Embryonic facial prominence (tissue), 1 donor: ENCODE measurements at regions not wholly inside any gene's neighbourhood (a gene's known extent, or its start where the extent isn't known, plus 50 kb on each side); places are given as distances from the start of the nearest gene placed in this dataset.

ENCODE experiments used
- DNase-seq: peaks from one replicate; pipeline ENCODE4 v3.0.0-alpha.2; 2016; ENCODE audit errors: extremely low spot score

DNA sequence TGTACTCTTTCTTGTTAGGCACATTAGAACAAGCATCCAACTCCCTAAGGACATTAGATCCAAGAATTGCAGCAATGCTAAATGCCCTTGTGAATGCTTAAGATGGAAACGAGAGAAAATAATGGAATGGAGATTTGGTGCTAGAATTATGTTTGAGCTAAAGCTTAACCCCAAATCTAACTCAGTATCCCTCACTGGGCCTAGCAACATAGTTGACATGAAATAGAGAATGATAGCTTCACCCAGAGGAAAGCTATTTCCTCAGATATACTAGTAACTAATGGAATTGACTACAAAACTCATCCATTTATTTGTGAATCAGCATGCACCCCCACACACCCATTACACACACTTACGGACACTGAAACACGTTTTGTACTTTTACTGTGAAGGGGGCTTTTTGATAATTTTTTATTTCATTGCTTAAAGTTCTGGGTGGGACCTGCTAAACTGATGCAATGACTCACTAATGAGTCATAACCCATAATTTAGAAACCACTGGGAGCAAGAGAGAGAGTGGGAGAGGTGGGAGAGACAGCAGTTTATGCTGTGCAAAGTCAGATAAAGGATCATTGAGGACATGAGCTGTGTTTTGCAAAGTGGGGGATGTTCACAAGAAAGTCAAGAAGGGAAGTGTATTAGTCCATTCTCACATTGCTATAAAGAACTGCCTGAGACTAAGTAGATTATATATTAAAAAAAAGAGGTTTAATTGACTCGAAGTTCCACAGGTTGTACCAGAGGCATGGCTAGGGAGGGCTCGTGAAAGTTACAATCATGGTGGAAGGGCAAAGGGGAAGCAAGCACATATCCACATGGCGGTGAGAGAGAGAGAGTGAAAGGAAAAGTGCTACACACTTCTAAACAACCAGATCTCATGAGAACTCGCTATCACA lies 382.7 kb downstream of the SFMBT2 start:
- no peak for DNase-seq

DNA sequence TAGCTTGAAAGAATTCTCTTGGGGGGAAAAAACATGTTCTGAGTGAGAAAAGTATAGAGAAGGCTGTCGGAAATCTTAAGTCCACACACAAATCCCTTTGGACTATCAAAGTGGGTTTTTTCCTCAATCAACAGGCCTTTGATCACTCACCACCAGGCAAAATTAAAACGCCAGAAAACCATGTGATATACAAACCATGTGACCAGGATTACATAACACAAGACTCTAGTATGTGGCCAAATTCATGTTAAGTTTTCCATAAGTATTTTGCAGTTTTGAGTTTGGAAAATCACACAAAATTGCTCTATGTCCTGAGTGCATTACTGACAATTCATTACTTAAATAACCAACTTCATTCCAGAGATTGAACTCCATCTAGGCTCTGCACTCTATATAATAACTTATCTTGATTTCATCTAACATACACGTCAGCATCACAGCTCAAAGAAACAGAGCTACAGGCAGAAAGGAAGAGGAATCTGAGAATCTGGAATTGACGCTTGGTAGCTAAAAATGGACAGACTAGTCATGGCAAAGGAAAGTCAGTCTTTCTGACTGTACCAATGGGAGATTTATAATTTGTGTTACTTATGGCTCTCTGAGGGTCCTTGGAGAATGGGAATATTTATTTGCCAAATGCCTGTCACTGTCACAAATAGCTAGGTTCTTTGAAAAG lies 383.5 kb downstream of the SFMBT2 start:
- DNase-seq, result no peak

DNA sequence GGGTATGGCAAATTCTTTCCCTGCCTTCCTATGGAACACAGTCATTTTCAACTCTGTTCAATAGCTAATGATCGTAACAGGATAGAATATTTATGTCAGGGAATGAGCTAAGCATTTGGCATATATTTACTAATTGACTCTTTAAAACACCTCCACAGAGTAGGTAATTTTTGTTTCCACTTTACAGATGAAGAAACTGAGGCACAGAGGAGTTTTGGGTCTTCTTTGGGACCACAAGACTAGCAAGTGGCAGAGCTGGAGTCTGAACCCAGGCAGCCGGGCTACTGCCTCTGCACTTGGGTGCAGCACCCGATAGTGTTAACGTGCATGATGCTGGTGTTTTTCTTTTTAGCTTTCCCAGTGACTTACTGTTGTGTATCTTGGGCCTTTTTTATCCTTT lies 384.0 kb downstream of the SFMBT2 start:
- DNase-seq, result no peak

- DNase-seq, result no peak
Measured at GRCh38 chr10:7025296-7025695, 385.5 kb downstream of the SFMBT2 start.

GRCh38 chr10:7015457-7015856 lies 395.4 kb downstream of the SFMBT2 start:
- DNase-seq, result no peak

DNA sequence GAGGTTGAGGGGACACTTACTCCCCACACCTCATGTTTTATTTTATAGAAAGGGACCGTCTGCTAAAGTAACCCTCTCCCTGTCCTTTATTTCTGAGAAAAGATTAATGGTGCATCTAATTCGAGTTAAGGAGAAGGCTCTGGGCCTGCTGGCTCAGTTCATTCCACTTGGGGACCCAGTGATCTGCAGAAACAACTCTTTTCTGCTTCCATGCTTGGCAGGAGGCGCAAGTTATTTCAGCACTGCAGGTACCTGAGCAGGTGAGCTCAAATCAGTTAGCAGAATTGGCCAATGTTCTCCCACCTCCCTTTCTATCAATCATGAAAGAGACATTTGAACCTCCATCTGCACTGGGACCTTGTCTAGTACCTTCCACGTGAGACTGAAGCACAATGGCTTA lies 396.1 kb downstream of the SFMBT2 start:
- DNase-seq, result no peak

- no peak for DNase-seq
Measured at GRCh38 chr10:7011994-7012393, 398.8 kb downstream of the SFMBT2 start.

GRCh38 chr10:7008645-7009044 lies 402.2 kb downstream of the SFMBT2 start:
- no peak for DNase-seq

GRCh38 chr10:7007600-7008190 lies 403.1 kb downstream of the SFMBT2 start:
- DNase-seq, result no peak

- DNase-seq, result no peak
Measured at GRCh38 chr10:7006566-7006965, 404.3 kb downstream of the SFMBT2 start.

- DNase-seq, result no peak
Measured at GRCh38 chr10:7003831-7004395, 406.9 kb downstream of the SFMBT2 start.

DNA sequence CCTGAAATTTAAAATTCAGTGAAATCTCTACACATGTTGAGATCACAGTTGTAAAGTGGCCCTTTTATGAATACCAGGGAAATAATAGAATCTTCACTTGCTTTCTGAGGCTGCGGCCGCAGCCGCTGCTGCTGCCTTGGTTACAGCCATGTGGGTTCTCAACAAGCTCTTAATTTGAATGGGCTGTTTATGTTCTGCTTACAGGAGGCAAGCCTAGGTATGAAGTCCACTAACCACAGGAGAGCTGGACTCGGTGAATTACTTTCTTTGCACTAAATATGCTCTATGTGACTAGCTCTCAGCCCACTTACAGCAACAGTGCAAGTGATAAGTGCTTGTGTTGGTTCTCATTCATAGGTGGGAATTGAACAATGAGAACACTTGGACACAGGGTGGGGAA lies 410.8 kb downstream of the SFMBT2 start:
- no peak for DNase-seq

DNA sequence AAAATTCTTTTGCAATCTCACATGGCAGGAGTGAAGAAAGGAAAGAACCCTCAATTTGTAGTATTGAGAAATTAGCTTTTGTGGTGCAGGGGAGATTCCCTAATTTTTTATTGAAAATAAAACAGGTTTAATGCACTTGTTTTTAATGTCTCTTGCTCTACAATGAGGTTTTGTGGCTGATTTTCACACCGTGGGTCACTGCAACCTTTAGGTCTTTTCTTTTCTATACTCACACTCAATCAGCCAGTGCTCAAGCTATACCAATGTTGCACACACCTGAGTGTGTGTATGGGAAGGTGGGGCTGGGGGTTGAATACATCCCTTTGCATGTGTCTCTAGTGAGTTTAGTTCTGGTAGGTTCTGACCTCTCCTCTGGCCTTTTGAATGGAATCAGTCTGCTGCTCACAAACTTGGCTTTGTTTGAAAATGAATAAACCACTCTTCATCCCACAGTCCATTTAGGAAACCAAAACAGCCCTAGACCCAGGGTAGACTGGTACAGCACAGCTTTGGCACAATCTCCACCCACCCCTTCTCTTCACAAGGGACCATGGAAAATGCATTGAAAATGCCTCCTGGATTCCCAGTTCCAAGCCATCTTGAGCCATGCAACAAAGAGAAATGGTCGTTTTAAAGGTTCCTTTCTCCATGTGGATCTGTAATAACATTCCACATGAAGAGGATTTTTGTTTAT lies 411.5 kb downstream of the SFMBT2 start:
- no peak for DNase-seq

DNA sequence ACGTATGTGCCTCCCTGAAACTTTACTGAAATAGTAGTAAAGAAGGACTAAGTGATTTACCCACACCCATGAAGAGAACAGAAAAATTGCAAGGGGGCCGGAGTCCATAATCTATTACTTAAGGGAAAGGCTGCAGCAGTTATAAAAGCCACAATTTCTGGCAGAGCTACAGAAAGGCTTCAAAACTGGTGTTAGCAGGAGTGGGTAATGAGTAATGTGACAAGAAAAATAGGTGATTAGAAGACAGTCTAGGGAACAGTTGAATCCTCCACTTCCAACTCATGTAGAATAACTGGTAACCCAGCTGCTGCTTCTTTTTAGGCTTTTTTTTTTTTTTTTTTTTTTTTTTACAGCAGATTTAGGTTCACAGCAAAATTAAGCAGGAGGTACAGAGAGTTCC lies 413.3 kb downstream of the SFMBT2 start:
- DNase-seq, result no peak

GRCh38 chr10:6996431-6996830 lies 414.4 kb downstream of the SFMBT2 start:
- no peak for DNase-seq

DNA sequence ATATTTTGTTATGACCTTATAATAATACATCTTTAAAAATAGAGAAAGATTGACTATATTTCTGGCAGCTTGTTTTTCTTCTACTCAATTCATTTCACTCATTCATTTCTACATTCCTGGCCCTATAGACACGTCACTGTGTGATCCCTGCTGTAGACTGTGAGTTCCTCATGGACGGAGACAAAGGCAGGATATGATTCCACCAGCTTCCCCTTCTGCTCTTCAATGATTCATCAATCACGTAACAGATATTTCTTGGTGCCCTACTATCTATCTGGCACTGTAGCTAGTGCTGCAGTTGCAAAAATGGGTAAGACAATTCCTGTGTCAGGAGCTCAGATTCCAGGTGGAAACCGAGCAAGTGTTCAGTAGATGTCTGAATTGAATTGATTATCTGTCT lies 415.0 kb downstream of the SFMBT2 start:
- no peak for DNase-seq

DNA sequence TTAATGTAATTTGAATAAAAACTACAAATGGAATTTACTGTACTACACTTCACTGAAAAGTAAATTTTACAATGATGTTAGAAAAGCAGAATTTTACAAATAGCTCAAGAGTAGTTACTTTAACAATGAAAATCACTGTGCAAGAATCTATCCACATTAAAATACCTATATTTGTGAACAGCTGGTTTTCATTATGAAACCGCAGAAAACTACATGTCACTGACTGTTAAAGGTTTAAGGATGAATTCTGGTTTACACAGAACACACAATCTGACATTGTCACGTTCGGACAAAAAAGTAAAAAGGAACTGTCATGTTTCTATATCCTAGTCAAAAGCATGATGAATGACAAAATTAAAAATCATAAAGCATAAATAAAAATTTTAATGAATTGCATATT lies 415.3 kb upstream of the PRKCQ start:
- DNase-seq, result no peak

DNA sequence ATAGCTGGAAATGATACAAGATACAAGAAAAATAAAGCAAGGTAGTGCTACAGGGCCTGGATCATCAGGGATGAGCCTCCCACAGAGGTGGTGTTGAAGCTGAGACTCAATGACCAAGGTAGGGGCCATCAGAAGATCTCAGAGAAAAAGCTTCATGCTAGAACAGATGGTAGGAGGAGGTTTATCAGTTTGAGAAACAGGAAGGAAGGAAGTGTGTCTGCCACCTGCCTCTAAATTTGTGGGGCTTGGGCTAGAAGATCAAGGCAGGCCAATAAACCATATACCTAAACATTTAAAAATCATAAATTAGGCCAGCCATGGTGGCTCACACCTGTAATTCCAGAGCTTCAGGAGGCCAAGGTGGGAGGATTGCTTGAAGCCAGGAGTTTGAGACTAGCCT lies 410.8 kb upstream of the PRKCQ start:
- DNase-seq, result no peak

GRCh38 chr10:6988654-6989053 lies 408.6 kb upstream of the PRKCQ start:
- no peak for DNase-seq

DNA sequence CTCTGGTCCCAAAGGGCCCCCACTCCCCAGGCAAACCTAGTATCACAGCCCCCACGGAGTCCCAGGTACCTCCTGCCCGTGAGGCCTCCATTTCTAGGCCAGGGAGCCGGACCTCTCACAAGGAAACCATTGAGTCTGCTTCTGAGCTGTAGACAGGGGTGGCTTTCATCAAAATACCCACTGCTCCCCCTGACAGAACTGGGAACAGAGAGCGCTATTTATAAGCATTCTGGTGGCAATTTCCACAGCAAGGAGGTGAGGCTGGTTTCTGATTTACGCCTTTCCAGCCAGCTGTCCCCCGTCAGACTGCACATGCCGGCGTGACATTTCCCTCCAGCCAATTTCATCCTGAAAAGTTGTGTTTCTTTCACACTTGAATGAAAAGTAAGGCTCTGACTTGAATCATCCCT lies 407.5 kb upstream of the PRKCQ start:
- DNase-seq, result no peak

DNA sequence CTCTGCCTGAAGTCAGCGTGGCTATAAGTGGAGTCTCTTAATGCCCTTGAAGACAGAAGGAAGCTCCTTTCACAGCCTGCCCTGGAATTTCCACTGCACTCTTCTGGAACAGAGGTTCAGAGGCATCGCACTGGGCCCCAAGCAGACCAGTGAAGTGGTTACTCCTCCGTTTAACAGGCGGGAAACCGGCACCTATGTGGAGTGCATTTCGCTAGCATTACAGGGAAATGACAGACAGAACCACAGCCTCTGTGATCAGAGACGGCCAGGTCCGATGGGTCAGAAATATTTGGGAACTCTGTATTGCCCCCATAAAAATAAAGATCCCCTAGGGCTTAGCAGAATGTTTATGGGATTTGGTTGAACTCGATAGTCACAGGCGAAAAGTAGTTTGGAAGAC lies 406.9 kb upstream of the PRKCQ start:
- no peak for DNase-seq

DNA sequence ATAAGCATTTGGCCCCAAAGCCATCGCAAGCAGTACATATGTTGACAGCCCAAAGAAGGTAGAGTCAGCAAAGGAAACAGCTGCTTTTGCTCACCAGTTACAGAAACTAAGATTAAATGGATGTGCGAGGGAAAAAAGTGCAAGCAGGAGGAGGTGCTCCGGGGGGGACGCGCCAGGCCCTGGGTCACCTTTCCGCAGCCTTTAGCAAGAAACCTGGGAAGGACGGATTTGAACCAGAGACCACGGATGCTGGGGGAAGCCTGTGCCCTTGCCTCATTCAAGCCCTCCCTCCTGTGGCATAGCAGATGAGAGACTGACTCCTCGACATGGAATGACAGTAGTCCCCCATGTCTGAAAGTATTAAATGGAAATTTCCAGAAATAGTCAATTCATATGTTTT lies 405.6 kb upstream of the PRKCQ start:
- no peak for DNase-seq
